ENCODE measurements at regions not wholly inside any gene's neighbourhood (a gene's known extent, or its start where the extent isn't known, plus 50 kb on each side); places are given as distances from the start of the nearest gene placed in this dataset.

DNA sequence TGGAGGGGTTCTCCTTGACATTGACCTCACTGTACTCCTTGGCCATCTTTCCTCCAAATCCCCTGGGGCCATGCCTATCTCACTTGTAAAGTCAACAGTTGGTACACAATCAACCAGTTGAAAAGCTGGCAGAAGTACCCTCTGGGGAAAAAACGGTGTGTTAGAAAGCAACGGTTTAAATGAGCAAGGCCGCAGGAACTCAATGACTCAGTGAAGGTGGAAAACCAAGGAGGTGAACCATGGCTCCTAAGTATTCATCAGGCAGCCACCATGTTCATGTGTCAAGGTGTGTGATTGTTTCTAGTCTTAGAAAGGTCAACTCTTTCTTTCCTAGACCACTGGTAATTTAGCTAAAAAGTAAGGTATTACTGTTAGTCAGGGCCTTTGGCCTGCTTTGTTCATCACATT, 130.9 kb upstream of the SATB1 start:
- Histone ChIP-seq H2BK20ac (ENCODE audit: low read depth, low read length) (no peak overlapping the region), H3K4me1 (ENCODE audit: control insufficient read depth, insufficient read depth, low read length) (no peaks in the 10 kb centered on the region), H3K4ac (ENCODE audit: low read depth, low read length) (no peak overlapping the region), H3K79me1 (ENCODE audit: low read depth in 1 of 2, low read length in 2 of 2) (no peaks in the 10 kb centered on the region), H3K14ac (replicated peaks; ENCODE audit: low read depth, low read length) (no peak overlapping the region), H4K5ac (ENCODE audit: low read depth, low read length) (no peak overlapping the region), H4K8ac (ENCODE audit: low read depth in 2 of 2, low read length in 2 of 2) (no peak overlapping the region), H2AK9ac (replicated peaks; ENCODE audit: low read depth, low read length, poor library complexity) (no peak overlapping the region), H2AFZ (replicated peaks; ENCODE audit: low read length, poor library complexity) (no peak overlapping the region), H2BK120ac (ENCODE audit: low read depth, low read length) (no peak overlapping the region), H3K4me3 (ENCODE audit: insufficient read depth, low read depth, low read length) (no peak overlapping the region), H3K18ac (ENCODE audit: low read depth, low read length) (no peak overlapping the region), H3K9ac (ENCODE audit: low read depth, low read length) (no peak overlapping the region), H3K9me1 (ENCODE audit: insufficient read depth, low read length) (no peaks in the 10 kb centered on the region), H3K27ac (ENCODE audit: insufficient read depth, low read length) (no peak overlapping the region), H4K20me1 (ENCODE audit: insufficient read depth, low read length) (no peaks in the 10 kb centered on the region), H3K9me3 (ENCODE audit: control insufficient read depth, insufficient read depth, low read length) (peaks cover 10% of the 10 kb centered on the region), H2AK5ac (ENCODE audit: low read depth, low read length) (no peak overlapping the region), H2BK5ac (ENCODE audit: low read depth, low read length, poor library complexity, severe bottlenecking) (no peak overlapping the region), H2BK15ac (ENCODE audit: low read depth, low read length) (no peak overlapping the region), H3K27me3 (ENCODE audit: control insufficient read depth, insufficient read depth, low read length) (no peaks in the 10 kb centered on the region), H3K56ac (ENCODE audit: extremely low read depth, insufficient read depth, low read length) (no peak overlapping the region), H3K36me3 (ENCODE audit: control insufficient read depth, insufficient read depth, low read length) (no peaks in the 10 kb centered on the region), H3K23ac (ENCODE audit: low read depth, low read length) (no peak overlapping the region), H3K4me2 (ENCODE audit: low read depth, low read length) (no peak overlapping the region), H4K91ac (ENCODE audit: insufficient read depth, low read depth, low read length) (no peak overlapping the region)
- in situ Hi-C loops (cut with MboI; ENCODE audit: low sequenced_read_pairs) (no loop called here), dilution Hi-C loops (cut with HindIII; ENCODE audit: low sequenced_read_pairs, unreplicated experiment) (no loop called here), intact Hi-C loops (cut with micrococcal nuclease) (no loop called here)
- no peak for DNase-seq
- WGBS, 2 experiments (ENCODE audit: extremely low coverage in 2 of 2, insufficient read length in 1 of 2), result 0% methylated on average over 1 of the region's 3 CpGs; no CpG with 5 or more reads in 1 of the 2 experiments
- no peak for ATAC-seq (ENCODE audit: low read depth)
- no peak for TF ChIP-seq SMC3 (IDR thresholded peaks at IDR 0.05; ENCODE audit: low read depth, low read length)
- TF ChIP-seq POLR2A (IDR thresholded peaks at IDR 0.05; ENCODE audit: low read depth, low read length), result no peak
- TF ChIP-seq, protein P1, sequence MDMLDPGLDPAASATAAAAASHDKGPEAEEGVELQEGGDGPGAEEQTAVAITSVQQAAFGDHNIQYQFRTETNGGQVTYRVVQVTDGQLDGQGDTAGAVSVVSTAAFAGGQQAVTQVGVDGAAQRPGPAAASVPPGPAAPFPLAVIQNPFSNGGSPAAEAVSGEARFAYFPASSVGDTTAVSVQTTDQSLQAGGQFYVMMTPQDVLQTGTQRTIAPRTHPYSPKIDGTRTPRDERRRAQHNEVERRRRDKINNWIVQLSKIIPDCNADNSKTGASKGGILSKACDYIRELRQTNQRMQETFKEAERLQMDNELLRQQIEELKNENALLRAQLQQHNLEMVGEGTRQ (IDR thresholded peaks at IDR 0.05; ENCODE audit: low read depth, low read length), result no peak
- TF ChIP-seq RCOR1 (IDR thresholded peaks at IDR 0.05; ENCODE audit: insufficient replicate concordance, low read length), result no peak
- TF ChIP-seq MAFK (IDR thresholded peaks at IDR 0.05; ENCODE audit: low read depth, low read length), result no peak
- no peak for TF ChIP-seq MXI1 (IDR thresholded peaks at IDR 0.05; ENCODE audit: borderline replicate concordance, low read depth, low read length)
- no peak for TF ChIP-seq BHLHE40 (IDR thresholded peaks at IDR 0.05; ENCODE audit: low read depth, low read length)
- TF ChIP-seq, protein P2, sequence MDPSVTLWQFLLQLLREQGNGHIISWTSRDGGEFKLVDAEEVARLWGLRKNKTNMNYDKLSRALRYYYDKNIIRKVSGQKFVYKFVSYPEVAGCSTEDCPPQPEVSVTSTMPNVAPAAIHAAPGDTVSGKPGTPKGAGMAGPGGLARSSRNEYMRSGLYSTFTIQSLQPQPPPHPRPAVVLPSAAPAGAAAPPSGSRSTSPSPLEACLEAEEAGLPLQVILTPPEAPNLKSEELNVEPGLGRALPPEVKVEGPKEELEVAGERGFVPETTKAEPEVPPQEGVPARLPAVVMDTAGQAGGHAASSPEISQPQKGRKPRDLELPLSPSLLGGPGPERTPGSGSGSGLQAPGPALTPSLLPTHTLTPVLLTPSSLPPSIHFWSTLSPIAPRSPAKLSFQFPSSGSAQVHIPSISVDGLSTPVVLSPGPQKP (IDR thresholded peaks at IDR 0.05; ENCODE audit: borderline replicate concordance, low read depth, low read length), result no peak
- TF ChIP-seq, protein P3, sequence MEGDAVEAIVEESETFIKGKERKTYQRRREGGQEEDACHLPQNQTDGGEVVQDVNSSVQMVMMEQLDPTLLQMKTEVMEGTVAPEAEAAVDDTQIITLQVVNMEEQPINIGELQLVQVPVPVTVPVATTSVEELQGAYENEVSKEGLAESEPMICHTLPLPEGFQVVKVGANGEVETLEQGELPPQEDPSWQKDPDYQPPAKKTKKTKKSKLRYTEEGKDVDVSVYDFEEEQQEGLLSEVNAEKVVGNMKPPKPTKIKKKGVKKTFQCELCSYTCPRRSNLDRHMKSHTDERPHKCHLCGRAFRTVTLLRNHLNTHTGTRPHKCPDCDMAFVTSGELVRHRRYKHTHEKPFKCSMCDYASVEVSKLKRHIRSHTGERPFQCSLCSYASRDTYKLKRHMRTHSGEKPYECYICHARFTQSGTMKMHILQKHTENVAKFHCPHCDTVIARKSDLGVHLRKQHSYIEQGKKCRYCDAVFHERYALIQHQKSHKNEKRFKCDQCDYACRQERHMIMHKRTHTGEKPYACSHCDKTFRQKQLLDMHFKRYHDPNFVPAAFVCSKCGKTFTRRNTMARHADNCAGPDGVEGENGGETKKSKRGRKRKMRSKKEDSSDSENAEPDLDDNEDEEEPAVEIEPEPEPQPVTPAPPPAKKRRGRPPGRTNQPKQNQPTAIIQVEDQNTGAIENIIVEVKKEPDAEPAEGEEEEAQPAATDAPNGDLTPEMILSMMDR (conservative IDR thresholded peaks at IDR 0.05; ENCODE audit: low read depth, low read length), result no peak
- TF ChIP-seq NFE2L2 (IDR thresholded peaks at IDR 0.05; ENCODE audit: low read depth, low read length), result no peak
- no peak for TF ChIP-seq FOS (IDR thresholded peaks at IDR 0.05; ENCODE audit: low read depth, low read length)
- TF ChIP-seq RFX5 (IDR thresholded peaks at IDR 0.05; ENCODE audit: low read depth, low read length), result no peak
- TF ChIP-seq CEBPB (IDR thresholded peaks at IDR 0.05; ENCODE audit: low read depth, low read length), result no peak
- TF ChIP-seq RAD21 (IDR thresholded peaks at IDR 0.05; ENCODE audit: low read length), result no peak
- TF ChIP-seq CHD1 (IDR thresholded peaks at IDR 0.05; ENCODE audit: low read depth, low read length), result no peak
- TF ChIP-seq MAZ (IDR thresholded peaks at IDR 0.05; ENCODE audit: borderline replicate concordance, low read depth, low read length), result no peak
- ChIA-PET POLR2A (ENCODE audit: unreplicated experiment) (no interaction called here), CTCF (no interaction called here)
- BruUV-seq (replicated peaks), result no TSS peak
